ENCODE measurements at regions not wholly inside any gene's neighbourhood (a gene's known extent, or its start where the extent isn't known, plus 50 kb on each side); places are given as distances from the start of the nearest gene placed in this dataset.
"Not testable (repeated sequence)": the region's sequence is repeated elsewhere in the genome, so short reads cannot be mapped to it uniquely, and the experiment has no call there.

- no peak for DNase-seq (ENCODE audit: low read depth)
Measured at GRCh38 chr10:64416011-64416410, 894.8 kb downstream of the REEP3 start.

- DNase-seq (ENCODE audit: low read depth): no peak
Measured at GRCh38 chr10:64419461-64419860, 898.3 kb downstream of the REEP3 start.

- no peak for DNase-seq (ENCODE audit: low read depth)
Measured at GRCh38 chr10:64426745-64427144, 905.5 kb downstream of the REEP3 start.

GRCh38 chr10:64430690-64431323 lies 909.6 kb downstream of the REEP3 start:
- DNase-seq (ENCODE audit: low read depth): no peak

GRCh38 chr10:64441872-64442271 lies 920.7 kb downstream of the REEP3 start:
- not testable (repeated sequence) for DNase-seq (ENCODE audit: low read depth)

GRCh38 chr10:64444163-64444562 lies 923.0 kb downstream of the REEP3 start:
- DNase-seq (ENCODE audit: low read depth): no peak

- no peak for DNase-seq (ENCODE audit: low read depth)
Measured at GRCh38 chr10:64444564-64444963, 923.4 kb downstream of the REEP3 start.

- no peak for DNase-seq (ENCODE audit: low read depth)
Measured at GRCh38 chr10:64449603-64450002, 928.4 kb downstream of the REEP3 start.

GRCh38 chr10:64450312-64450711 lies 929.1 kb downstream of the REEP3 start:
- no peak for DNase-seq (ENCODE audit: low read depth)

GRCh38 chr10:64454962-64455361 lies 933.8 kb downstream of the REEP3 start:
- DNase-seq (ENCODE audit: low read depth): no peak

GRCh38 chr10:64458306-64458705 lies 937.1 kb downstream of the REEP3 start:
- DNase-seq (ENCODE audit: low read depth): no peak

- DNase-seq (ENCODE audit: low read depth): no peak
Measured at GRCh38 chr10:64463406-64463805, 942.2 kb downstream of the REEP3 start.

- no peak for DNase-seq (ENCODE audit: low read depth)
Measured at GRCh38 chr10:64465653-64466052, 944.5 kb downstream of the REEP3 start.

- DNase-seq (ENCODE audit: low read depth): no peak
Measured at GRCh38 chr10:64468219-64468618, 947.0 kb downstream of the REEP3 start.

- DNase-seq (ENCODE audit: low read depth): no peak
Measured at GRCh38 chr10:64476506-64476905, 955.3 kb downstream of the REEP3 start.

GRCh38 chr10:64477791-64478190 lies 956.6 kb downstream of the REEP3 start:
- no peak for DNase-seq (ENCODE audit: low read depth)

GRCh38 chr10:64484811-64485330 lies 963.7 kb downstream of the REEP3 start:
- DNase-seq (ENCODE audit: low read depth): no peak

- no peak for DNase-seq (ENCODE audit: low read depth)
Measured at GRCh38 chr10:64486149-64486548, 964.9 kb downstream of the REEP3 start.

GRCh38 chr10:64486901-64487300 lies 965.7 kb downstream of the REEP3 start:
- DNase-seq (ENCODE audit: low read depth): no peak

- DNase-seq (ENCODE audit: low read depth): no peak
Measured at GRCh38 chr10:64494901-64495300, 973.7 kb downstream of the REEP3 start.

- no peak for DNase-seq (ENCODE audit: low read depth)
Measured at GRCh38 chr10:64497306-64497705, 976.1 kb downstream of the REEP3 start.

GRCh38 chr10:64501807-64502206 lies 980.6 kb downstream of the REEP3 start:
- no peak for DNase-seq (ENCODE audit: low read depth)

- no peak for DNase-seq (ENCODE audit: low read depth)
Measured at GRCh38 chr10:64502936-64503335, 981.7 kb downstream of the REEP3 start.

GRCh38 chr10:64503429-64503828 lies 982.2 kb downstream of the REEP3 start:
- DNase-seq (ENCODE audit: low read depth): no peak
